ELF-1 (cell line): ENCODE measurements at regions not wholly inside any gene's neighbourhood (a gene's known extent, or its start where the extent isn't known, plus 50 kb on each side); places are given as distances from the start of the nearest gene placed in this dataset.

Experiments used
- DNase-seq: peaks from one replicate; pipeline ENCODE4 v3.0.0-alpha.2; 2016; ENCODE audit warnings: low read depth, low spot score

- no peak for DNase-seq
These were observed 250.9 kb downstream of the DUSP6 start for GRCh38 chr12:89101440-89101839.

- DNase-seq = peak; percentile 56
These were observed 253.7 kb downstream of the DUSP6 start for GRCh38 chr12:89098441-89099112.

- DNase-seq = no peak
These were observed 260.0 kb downstream of the DUSP6 start for GRCh38 chr12:89092297-89092696.

GRCh38 chr12:89091293-89091841, 260.9 kb downstream of the DUSP6 start:
- no peak for DNase-seq

- no peak for DNase-seq
These were observed 263.0 kb downstream of the DUSP6 start for GRCh38 chr12:89089264-89089663.

GRCh38 chr12:89087876-89088275, 264.4 kb downstream of the DUSP6 start:
- DNase-seq = no peak

- no peak for DNase-seq
These were observed 265.0 kb downstream of the DUSP6 start for GRCh38 chr12:89087149-89087825.

GRCh38 chr12:89085421-89085820, 266.9 kb downstream of the DUSP6 start:
- no peak for DNase-seq

- DNase-seq = no peak
These were observed 267.6 kb downstream of the DUSP6 start for GRCh38 chr12:89084751-89085150.

GRCh38 chr12:89083491-89083890, 268.8 kb downstream of the DUSP6 start:
- no peak for DNase-seq

- no peak for DNase-seq
These were observed 269.9 kb downstream of the DUSP6 start for GRCh38 chr12:89082370-89082753.

GRCh38 chr12:89081719-89082369, 270.5 kb downstream of the DUSP6 start:
- no peak for DNase-seq

- no peak for DNase-seq
These were observed 271.4 kb downstream of the DUSP6 start for GRCh38 chr12:89080793-89081465.

GRCh38 chr12:89075880-89076540, 276.3 kb downstream of the DUSP6 start:
- DNase-seq = no peak

GRCh38 chr12:89073659-89074058, 278.6 kb downstream of the DUSP6 start:
- DNase-seq = no peak

GRCh38 chr12:89073027-89073398, 279.3 kb downstream of the DUSP6 start:
- DNase-seq = no peak

GRCh38 chr12:89072294-89073026, 279.8 kb downstream of the DUSP6 start:
- DNase-seq = no peak

GRCh38 chr12:89070603-89071002, 281.7 kb downstream of the DUSP6 start:
- DNase-seq = no peak

GRCh38 chr12:89069431-89069830, 282.9 kb downstream of the DUSP6 start:
- DNase-seq = no peak

GRCh38 chr12:89067421-89068187, 284.7 kb downstream of the DUSP6 start:
- DNase-seq = no peak
